ENCODE measurements at regions not wholly inside any gene's neighbourhood (a gene's known extent, or its start where the extent isn't known, plus 50 kb on each side); places are given as distances from the start of the nearest gene placed in this dataset.
"Not testable (repeated sequence)": the region's sequence is repeated elsewhere in the genome, so short reads cannot be mapped to it uniquely, and the experiment has no call there.

DNA sequence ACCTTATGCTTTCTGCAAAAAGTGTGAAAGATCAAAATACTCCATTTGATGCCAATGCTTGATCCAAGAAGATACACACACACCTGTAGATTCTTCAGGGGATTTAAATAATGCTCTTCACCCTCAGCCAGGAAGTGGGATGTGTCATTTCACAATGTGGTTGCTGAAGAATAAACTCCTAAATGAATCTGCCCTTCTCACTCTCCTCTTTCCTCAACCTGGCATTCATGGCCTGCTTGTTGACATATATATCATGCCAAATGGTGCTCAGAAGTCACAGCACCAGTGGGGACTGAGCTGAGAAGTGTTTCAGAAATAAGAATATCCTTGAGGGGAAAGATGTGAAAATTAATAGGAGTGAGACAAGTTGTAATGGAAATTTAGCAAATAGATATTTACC lies 146.6 kb upstream of the ARHGEF26 start:
- no peak overlapping the region for H3K4me3 ChIP-seq (ENCODE audit: low read depth, low read length)
- DNase-seq (ENCODE audit: low read depth), result no peak
- no peak for TF ChIP-seq CTCF (IDR thresholded peaks at IDR 0.05; ENCODE audit: insufficient read depth, low read length)

DNA sequence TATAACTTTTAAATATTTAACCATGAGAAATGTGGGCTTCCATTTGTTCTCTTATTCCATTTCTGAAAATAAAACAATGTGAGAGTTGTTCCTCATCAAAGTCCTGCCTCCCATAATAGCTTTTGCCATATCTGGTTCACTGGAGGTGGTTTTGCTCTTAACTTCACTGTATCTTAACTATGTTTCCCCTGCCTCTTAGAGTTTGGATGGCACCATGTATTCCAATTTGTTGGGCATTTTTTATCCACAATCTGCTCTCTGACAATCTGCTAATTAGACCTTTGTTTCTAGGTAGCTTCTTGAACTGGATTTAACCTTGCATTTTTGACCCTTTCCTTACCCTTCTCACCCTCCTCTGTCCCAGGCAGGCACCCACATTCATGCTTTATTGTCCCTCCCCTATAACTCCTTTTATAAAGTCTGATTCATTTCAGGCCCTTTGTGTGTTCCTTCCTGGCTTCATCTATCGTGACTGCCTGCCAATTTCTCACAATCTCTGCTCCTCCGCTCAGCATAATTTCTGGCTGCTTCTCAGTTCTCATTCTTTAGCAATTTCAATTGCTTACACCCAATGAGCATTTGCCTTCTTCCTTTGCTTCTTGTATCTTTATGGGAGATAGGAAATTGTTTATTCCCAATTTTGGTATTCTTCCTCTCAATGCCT lies 144.2 kb upstream of the ARHGEF26 start:
- peak; percentile 80 for DNase-seq (ENCODE audit: low read depth)
- no peak overlapping the region for H3K4me3 ChIP-seq (ENCODE audit: low read depth, low read length)
- no peak for TF ChIP-seq CTCF (IDR thresholded peaks at IDR 0.05; ENCODE audit: insufficient read depth, low read length)

DNA sequence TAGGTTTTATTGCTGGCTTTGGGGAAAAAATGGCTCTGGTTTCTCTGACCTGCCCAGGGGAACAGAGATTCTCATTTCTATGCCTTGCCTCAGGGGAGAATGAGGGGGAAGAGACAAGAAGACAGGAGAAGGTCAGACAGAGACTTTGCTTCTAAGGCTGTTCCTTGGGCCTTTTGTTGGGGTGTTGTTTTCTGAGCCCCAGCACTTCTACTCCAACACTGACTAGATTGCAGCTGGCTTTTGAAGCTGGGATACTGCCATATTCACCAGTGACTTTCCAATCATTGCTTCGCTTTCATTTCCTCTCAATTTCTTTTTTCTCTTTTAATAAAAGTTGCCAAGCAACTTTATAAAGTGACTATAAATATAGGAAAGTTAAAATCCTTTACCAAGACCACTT lies 143.2 kb upstream of the ARHGEF26 start:
- no peak for DNase-seq (ENCODE audit: low read depth)
- H3K4me3 ChIP-seq (ENCODE audit: low read depth, low read length), result no peak overlapping the region
- TF ChIP-seq CTCF (IDR thresholded peaks at IDR 0.05; ENCODE audit: insufficient read depth, low read length), result no peak

DNA sequence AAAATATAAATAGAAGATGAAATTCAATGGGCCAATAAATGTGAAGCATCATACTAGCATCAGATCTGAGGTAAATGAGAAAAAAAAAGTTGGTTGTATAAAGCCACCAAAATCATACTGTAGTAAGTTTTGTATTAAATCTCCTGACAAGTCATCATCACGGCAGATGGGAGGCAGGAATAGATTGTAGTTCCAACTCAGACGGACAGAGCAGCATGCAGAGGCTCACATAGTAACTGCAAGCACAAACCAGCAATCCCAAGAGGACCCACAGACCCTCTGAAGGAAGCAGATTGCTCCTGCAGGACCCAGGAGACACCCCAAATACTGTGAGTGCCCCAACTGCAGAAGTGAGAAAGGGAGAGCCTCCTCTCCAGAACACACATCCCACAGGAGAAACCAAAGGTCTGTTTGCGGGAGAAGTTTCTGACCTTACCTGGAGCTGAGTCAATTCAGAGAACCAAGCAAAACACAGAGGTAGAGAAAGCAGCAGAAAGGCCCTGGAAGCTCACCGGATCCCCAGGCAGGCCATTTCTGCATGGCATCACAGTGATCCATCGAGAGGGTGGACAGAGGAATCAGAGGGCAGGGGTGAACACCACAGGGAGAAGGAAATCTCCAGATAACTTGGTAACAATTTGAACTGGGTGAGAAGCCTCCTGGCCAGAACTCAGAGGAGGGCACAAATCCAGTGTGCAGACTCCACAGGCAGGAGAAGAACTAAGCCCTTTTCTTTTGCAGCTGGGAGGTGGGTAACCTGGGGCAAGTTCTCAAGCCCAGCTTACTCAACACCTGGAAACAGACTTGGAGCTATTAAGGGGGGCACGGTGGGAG lies 141.6 kb upstream of the ARHGEF26 start:
- no peak for DNase-seq (ENCODE audit: low read depth)
- H3K4me3 ChIP-seq (ENCODE audit: low read depth, low read length), result no peak overlapping the region
- no peak for TF ChIP-seq CTCF (IDR thresholded peaks at IDR 0.05; ENCODE audit: insufficient read depth, low read length)

DNA sequence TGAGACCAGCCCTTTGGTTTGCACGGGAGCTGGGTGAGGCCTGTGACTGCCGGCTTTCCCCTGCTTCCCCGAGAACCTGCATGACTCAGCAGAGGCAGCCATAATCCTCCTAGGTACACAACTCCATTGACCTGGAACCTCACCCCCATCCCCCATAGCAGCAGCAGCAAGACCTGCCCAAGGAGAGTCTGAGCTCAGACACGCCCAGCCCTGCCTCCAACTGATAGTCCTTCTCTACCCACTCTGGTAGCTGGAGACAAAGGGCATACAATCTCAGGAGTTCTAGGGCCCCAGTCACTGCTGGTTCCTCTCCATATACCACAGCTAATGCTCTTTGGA lies 141.0 kb upstream of the ARHGEF26 start:
- no peak for TF ChIP-seq CTCF (IDR thresholded peaks at IDR 0.05; ENCODE audit: insufficient read depth, low read length)
- DNase-seq (ENCODE audit: low read depth), result no peak
- no peak overlapping the region for H3K4me3 ChIP-seq (ENCODE audit: low read depth, low read length)

GRCh38 chr3:153997364-153997763 lies 123.8 kb upstream of the ARHGEF26 start:
- DNase-seq (ENCODE audit: low read depth), result peak; percentile 11
- not testable (repeated sequence) for H3K4me3 ChIP-seq (ENCODE audit: low read depth, low read length)

- DNase-seq (ENCODE audit: low read depth), result no peak
- TF ChIP-seq CTCF (IDR thresholded peaks at IDR 0.05; ENCODE audit: insufficient read depth, low read length), result no peak
- H3K4me3 ChIP-seq (ENCODE audit: low read depth, low read length), result no peak overlapping the region
Measured at GRCh38 chr3:154003649-154004048, 117.5 kb upstream of the ARHGEF26 start.

All from fibroblast of the aortic adventitia (primary cell).